CD4-positive, alpha-beta T cell treated with Interleukin-15 for 1 hour (primary cell): ENCODE measurements at regions not wholly inside any gene's neighbourhood (a gene's known extent, or its start where the extent isn't known, plus 50 kb on each side); places are given as distances from the start of the nearest gene placed in this dataset.
"Not testable (repeated sequence)": the region's sequence is repeated elsewhere in the genome, so short reads cannot be mapped to it uniquely, and the experiment has no call there.

ENCODE experiments used
- DNase-seq: peaks from one replicate; pipeline ENCODE4 v3.0.0-alpha.2; 2020

DNA sequence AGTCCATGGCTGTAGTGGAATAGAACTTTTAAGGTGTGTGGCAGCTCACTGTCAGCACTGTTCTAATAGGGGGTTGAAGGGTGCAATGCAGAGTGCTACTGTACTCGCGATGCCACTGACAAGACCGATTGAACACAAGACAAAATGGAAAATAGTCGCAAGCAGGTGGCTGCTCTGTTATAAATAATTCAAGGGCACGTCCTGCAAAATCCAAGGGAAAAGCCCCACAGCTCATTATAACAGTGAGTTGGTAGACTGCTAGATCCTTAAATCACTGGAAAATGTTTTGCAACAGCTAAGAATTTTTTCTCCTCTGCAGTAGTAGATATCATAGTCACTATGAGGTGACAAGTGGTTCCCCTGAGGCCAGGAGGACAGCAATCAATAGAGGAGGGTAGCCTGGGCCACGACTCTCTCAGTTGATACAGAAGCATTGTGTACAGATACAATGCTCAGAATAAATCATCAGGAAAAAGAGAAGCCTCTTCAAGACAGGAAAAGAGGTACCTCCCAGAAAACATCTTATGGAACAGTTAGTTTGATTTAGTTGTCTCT lies 926.3 kb downstream of the TLE4 start:
- DNase-seq: no peak

- DNase-seq: no peak
Observed at GRCh38 chr9:80496901-80497556, 925.3 kb downstream of the TLE4 start.

DNA sequence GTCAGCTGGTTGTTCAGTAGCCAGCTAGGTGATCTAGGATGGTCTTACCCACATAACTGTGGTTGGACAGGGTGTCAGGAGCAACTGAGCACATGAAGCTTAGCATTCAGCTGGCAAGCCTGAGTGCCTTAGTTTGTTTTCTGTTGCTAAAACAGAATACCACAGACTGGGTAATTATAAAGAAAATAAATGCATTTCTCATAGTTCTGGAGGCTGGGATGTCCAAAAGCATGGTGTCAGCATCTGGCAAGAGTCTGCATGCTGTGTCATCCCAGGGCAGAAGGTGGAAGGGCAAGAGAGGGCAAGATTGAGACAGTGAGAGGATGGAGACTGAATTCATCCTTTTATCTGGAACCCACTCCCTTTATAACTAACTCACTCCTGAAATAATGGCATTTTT lies 921.5 kb downstream of the TLE4 start:
- no peak for DNase-seq

GRCh38 chr9:80492221-80492620 lies 920.5 kb downstream of the TLE4 start:
- no peak for DNase-seq

GRCh38 chr9:80491086-80491696 lies 919.4 kb downstream of the TLE4 start:
- DNase-seq: no peak

DNA sequence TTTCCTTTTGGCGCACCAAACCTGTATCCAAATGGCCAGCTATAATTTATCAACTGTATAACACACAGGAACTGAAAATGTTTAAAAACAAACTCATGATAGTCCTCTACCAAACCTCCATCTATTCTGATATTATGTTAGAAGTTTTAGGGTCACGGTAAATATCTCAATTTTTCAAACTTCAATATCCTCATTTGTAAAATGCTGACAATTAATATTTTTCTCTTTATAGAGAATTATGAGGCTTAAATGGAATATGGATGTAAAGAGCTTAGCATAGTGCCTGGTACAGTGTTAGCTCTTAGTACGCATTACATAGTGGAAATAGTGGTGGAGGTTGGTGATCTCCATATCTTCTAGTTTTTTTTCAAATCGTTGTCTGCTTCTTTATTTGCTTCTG lies 917.6 kb downstream of the TLE4 start:
- no peak for DNase-seq

DNA sequence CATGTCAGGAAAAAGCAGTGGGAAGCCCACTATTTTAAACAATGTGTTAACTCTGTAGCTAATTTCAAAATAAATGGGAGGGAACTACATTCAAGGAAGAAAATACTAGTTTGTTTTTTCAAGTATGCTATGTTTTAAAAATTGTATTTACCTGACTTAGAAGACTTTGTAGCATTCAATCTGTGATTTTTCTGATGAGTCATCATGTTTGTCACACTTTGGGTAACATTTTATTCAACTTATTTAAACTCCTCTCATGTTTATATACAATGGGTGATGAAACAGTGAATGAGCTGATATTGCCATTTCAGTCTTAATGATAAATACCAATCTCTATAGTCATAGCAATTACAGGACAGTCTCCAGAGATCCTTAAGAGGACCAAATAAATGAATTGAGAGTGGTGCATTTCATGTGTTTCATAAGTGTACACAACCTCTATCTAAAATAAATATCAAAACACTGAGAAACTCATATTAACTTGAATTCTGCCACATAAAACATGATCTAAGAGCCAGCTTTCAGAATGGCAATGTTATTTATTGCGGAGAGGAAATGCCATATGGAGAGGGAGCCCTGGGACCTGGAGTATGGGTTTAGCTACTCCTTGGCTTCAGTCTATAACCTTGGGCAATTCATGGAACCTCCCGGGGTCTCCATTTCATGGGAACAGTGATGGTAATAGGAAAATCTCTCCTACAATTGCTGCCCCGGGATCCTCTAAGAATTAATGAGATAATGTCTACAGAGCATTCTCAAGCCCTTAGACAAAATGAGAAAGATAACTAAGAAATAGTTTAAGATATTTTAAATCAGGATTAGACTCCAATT lies 913.9 kb downstream of the TLE4 start:
- no peak for DNase-seq

DNA sequence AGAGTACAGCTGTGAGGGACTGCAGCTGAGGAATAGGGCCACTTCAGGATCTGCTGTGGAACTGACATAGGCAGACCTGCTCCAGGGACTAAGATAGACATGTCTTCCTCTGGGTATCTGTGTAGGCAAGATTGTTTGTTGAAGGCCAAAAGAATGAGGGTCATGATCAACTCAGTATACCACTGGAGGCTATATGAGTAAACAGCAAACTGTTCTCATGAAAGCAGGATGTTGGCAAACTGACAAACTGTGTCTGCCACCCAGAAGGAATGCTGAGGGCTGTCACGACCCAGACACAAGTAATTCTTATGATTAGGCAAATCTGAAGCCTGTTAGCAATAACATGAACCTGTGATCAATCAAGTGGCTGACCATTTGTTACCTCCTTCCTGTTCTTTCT lies 910.5 kb downstream of the TLE4 start:
- not testable (repeated sequence) for DNase-seq

- DNase-seq: no peak
Observed at GRCh38 chr9:80467632-80468031, 895.9 kb downstream of the TLE4 start.

DNA sequence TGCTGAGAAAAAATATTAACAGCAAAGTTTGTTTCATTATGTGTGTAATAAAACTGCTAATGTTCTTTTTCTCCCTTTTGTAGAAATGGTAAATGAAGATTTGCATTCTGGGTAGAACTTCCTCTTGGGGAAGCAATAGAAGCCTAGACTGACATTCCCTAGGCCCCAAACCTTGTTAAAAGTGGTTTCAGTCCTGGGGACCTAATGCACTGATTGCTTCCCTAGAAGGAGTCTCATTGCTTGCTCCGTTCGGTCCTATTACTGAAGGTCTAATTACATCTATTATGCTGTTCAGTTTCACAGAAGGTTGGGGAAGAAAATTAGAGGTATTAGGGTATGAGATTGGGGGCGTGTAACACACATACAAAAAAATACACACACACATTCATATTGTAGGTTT lies 893.8 kb downstream of the TLE4 start:
- DNase-seq: no peak

DNA sequence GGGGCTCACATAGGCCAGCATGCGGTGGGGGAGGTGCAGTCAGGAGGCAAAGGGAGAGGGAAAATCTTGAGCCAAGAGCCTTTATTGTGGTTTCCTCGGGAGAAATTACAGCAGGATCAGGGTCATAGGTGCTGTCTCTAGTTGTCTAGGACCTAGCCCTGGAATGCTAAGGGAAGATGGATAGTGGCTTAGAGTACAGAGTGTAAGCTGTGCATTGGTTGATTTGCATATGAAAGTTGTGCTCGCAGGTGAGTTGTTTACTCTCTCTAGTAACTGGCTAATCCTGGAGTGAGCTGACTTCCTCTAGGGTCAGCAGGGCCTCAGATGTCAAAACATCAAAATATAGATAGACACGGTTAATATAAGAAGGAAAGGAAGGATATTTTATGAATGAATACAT lies 877.7 kb downstream of the TLE4 start:
- no peak for DNase-seq

DNA sequence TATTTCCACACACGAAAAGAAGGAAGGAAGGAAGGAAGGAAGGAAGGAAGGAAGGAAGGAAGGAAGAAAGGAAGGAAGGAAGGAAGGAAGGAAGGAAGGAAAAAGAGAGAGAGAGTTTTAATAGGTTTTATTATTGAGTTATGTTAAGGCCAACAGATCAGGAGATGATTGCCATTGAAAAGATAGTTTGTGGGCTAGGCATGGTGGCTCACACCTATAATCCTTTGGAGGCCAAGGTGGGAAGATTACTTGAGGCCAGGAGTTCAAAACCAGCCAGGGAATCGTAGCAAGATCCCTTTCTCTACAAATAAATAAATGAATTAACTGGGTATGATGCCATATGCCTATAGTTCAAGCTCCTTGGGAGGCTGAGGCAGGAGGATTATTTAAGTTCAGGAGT lies 877.2 kb downstream of the TLE4 start:
- no peak for DNase-seq

DNA sequence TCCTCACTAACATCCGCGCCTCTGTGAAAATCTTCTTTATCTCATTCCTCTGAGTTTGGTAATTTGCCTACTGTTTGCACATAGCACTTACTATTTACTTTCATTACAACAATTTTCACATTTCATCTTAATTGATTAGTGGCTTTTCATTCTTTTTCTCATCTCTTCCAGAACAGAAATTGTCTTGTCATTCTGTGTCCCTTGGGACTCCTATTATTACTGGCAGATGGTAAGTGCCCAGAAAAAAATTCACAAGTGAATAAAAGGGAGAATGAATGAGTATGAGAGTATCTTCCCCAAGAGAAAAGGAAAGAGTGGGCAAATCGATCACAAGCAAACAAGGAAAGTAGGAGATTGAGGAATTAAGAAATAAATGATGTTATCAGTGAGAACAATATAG lies 876.1 kb downstream of the TLE4 start:
- no peak for DNase-seq

- DNase-seq: no peak
Observed at GRCh38 chr9:80440724-80441123, 869.0 kb downstream of the TLE4 start.

DNA sequence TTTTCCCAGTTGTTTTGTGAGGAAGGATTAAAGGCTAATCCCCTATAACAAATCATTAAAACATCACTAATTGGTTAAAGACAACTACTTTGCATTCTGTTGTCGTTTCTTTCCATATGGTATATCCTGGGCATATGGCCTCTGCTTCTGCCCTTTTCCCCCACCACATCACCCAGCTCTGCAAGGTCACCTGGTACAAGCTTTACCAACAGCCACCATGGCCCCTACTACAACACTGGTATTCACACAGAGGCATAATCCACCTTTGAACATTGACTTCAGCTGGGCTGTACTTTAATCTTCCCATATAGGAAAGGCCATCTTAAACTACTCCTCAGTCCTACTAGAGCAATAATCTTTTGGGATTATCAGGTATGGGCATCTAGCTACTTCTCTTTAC lies 866.1 kb downstream of the TLE4 start:
- DNase-seq: no peak

GRCh38 chr9:80437091-80437640 lies 865.4 kb downstream of the TLE4 start:
- DNase-seq: no peak

- DNase-seq: no peak
Observed at GRCh38 chr9:80435591-80435990, 863.8 kb downstream of the TLE4 start.

- DNase-seq: no peak
Observed at GRCh38 chr9:80426992-80427391, 855.2 kb downstream of the TLE4 start.

DNA sequence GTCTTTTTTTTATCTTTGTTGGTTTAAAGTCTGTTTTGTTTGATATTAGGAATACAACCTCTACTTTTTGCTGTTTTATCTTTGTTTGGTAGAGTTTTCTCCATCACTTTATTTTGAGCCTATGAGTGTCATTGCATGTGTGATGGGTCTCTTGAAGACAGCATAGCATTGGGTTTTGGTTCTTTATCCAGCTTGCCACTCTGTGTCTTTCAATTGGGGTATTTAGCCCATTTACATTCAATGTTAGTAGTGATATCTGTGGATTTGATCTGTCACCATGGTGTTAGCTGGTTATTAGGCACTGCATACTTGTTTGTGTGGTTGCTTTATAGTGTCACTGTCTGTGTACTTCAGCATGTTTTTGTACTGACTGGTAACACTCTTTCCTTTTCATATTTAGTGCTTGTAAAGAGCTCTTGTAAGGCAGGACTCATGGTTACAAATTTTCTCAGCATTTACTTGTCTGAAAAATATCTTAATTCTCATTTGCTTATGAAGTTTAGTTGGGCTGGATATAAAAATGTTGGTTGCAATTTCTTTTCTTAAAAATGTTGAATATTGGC lies 845.5 kb downstream of the TLE4 start:
- no peak for DNase-seq

- no peak for DNase-seq
Observed at GRCh38 chr9:80410106-80410505, 838.3 kb downstream of the TLE4 start.

DNA sequence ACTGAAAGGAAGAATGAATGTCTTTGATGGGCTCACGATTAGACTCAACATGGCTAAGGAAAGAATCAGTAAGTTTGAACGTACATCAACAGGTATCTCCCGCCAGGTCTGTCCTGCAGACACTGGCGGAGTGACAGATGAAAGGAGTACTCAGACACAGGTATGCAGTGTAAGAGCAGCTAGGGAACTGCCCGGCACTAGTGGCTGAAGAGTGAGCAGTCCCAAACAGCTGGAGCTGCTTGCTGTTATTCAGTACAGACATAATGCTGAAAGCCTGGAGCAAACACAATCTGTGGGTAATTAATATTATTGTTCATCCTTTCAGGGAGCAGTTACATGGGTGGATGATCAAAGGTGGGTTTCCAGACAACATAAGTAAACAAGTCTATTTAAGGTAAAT lies 835.5 kb downstream of the TLE4 start:
- no peak for DNase-seq

DNA sequence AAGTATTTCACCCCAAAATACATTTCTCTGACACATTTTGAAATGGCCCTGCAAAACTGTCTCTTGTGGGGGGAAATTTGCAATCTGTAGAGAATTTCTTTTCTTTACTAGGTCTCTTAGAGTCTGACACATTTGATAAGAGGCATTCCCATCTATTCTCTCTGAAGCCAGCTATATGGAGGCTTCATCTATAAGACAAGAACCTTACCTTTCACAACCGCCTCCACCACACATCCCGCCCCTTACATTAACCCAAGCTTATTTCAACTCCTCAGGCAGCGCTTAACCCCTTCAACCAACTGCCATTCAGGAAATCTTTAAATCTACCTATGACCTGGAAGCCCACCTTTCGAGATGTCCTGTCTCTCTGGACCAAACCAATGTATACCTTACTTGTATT lies 829.5 kb downstream of the TLE4 start:
- no peak for DNase-seq

DNA sequence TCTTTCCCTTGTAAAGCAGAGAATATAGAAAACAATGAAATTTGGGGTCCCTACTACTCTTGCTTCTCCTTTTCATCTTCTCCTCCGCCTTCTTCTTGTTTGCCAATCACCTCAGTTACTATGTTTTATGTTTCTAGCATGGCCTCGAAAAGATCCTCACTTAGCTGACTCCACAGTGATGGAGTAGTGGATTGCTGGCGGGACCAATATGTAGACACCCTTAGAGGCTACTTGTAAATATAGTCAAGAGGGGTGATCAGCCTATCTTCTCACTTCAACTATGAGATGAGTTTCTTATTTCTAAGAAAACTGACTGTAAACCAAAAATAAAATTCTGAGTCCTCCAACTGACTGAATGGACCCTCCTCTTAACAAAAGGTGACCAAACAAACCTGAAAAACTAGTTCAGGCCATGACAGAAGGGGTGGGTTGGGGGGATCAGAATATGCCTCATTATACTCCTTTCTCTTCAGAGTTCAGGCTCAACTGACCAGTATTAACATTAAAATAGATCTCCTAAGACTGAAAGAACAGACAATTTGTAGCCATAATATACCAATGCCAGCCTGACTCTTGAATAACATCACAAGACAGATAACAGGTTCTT lies 829.0 kb downstream of the TLE4 start:
- no peak for DNase-seq
